ENCODE measurements at regions not wholly inside any gene's neighbourhood (a gene's known extent, or its start where the extent isn't known, plus 50 kb on each side); places are given as distances from the start of the nearest gene placed in this dataset.

DNA sequence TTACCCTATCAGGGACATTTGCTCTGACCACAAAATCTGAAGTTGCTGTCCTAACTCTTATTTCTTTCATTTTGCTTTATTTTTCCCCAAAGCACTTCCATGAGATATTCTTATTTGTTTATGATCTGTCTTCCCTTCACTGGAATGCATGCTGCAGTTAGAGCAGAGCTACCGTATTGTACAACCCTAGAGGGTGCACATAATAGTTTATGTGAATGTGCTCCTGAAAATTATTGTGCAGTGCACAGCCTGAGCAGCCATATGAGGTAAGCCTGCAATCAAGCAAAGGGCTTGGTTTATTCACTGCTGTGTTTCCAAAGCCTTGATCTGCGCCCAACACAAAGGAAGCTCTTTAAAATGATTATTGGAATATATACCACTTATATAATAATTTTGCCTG is 120.3 kb upstream of the CADPS start:
- H3K36me3 Mint-ChIP-seq: no peaks in the 10 kb centered on the region
- H3K9me3 Mint-ChIP-seq: peaks cover 0 to 6% of the 10 kb centered on the region in 2 donors
- no peak overlapping the region for H3K27ac Mint-ChIP-seq
- DNase-seq: no peak
- no peaks in the 10 kb centered on the region for H3K27me3 Mint-ChIP-seq
- no peak for ATAC-seq (replicated peaks)
- H3K4me1 Mint-ChIP-seq: no peaks in the 10 kb centered on the region
- no peak overlapping the region for H3K4me3 Mint-ChIP-seq

DNA sequence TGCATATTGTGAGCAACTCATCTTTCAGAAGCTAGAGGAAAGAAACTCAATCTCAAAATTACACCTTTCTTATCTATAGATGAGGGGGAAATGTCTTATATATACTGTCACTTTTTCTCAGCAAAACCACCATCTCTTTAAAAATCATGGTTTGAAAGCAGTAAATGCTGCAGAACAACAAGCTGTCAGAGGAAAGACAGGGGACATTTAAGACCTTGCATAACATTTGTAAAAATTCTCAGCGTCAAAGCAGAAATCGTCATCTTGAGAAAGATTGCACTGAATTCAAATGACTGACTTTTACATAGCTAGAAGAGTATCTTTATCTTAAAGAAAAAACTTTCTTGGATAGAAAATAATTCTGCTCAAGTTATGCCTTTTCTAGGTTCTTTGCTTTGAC is 122.2 kb upstream of the CADPS start:
- H3K4me1 Mint-ChIP-seq: no peaks in the 10 kb centered on the region
- no peak for DNase-seq
- H3K27ac Mint-ChIP-seq: no peak overlapping the region
- no peak overlapping the region for H3K4me3 Mint-ChIP-seq
- no peaks in the 10 kb centered on the region for H3K36me3 Mint-ChIP-seq
- no peak for ATAC-seq (replicated peaks)
- H3K27me3 Mint-ChIP-seq: no peaks in the 10 kb centered on the region
- peaks cover 0 to 5% of the 10 kb centered on the region in 2 donors for H3K9me3 Mint-ChIP-seq

DNA sequence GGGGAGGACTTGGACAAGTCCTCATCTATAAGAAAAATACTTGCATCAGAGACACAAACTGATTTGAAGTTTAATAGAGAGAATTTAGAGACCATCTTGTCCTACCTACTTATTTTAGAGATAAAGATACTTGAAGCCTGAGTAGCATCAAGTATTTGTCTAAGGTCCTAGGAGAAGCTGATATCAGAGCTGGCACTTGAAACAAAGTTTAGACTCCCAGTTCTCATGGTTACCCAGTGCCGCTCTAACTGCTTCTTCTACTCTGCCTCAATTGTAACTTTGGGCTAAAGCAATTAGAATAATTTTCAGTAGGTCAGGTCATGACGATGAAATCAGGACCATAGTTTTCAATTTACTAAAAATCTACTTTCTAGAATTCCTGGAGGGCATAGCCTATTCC is 123.9 kb upstream of the CADPS start:
- ATAC-seq (replicated peaks): no peak
- Mint-ChIP-seq H3K27ac (no peak overlapping the region), H3K4me1 (no peaks in the 10 kb centered on the region), H3K9me3 (peaks cover 0 to 7% of the 10 kb centered on the region in 2 donors), H3K4me3 (no peak overlapping the region), H3K27me3 (no peaks in the 10 kb centered on the region), H3K36me3 (no peaks in the 10 kb centered on the region)
- no peak for DNase-seq

DNA sequence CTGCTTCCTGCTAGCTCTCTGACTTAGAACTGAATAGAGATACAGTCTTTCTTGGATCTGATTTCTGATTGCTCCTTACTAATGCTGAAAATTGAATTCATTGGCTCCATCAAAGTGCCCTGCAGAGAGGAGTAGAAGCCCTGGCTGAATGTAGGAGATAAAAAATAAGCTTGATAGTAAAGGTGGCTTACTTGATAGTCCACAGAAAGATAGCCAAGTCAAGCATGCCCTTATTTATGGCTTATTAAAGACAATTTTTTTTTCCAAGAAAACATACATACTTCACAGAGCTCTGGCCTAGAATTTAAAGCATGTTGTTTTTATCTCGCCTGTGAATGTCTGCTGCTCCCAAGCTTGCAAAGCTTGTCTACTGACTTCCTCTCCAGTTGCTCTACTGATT is 124.6 kb upstream of the CADPS start:
- DNase-seq: no peak
- Mint-ChIP-seq H3K9me3 (peaks cover 0 to 11% of the 10 kb centered on the region in 2 donors), H3K4me1 (no peaks in the 10 kb centered on the region), H3K27me3 (no peaks in the 10 kb centered on the region), H3K36me3 (no peaks in the 10 kb centered on the region), H3K27ac (no peak overlapping the region), H3K4me3 (no peak overlapping the region)
- no peak for ATAC-seq (replicated peaks)

DNA sequence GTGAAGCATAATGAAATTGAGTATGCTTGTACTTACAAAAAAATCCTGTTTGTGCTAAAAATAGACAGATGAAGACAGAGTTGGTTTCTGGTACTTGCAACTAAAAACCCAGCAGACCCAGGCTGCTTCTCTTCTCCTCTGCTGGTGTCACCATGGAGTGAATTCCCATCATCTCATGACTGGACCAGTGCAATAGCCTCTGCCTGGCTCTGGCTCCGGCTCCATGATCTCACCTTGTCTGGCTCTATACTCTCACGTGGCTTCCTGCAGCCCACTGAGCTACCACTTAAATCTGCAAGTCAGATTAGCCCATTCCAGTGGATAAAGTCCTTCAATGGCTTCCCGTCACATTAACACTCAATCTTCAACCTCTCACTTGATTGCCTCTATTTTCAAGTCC is 129.2 kb upstream of the CADPS start:
- Mint-ChIP-seq H3K9me3 (peaks cover 0 to 9% of the 10 kb centered on the region in 2 donors), H3K27me3 (no peaks in the 10 kb centered on the region), H3K27ac (no peak overlapping the region), H3K4me3 (no peak overlapping the region), H3K4me1 (no peaks in the 10 kb centered on the region), H3K36me3 (no peaks in the 10 kb centered on the region)
- no peak for ATAC-seq (replicated peaks)
- DNase-seq: no peak

DNA sequence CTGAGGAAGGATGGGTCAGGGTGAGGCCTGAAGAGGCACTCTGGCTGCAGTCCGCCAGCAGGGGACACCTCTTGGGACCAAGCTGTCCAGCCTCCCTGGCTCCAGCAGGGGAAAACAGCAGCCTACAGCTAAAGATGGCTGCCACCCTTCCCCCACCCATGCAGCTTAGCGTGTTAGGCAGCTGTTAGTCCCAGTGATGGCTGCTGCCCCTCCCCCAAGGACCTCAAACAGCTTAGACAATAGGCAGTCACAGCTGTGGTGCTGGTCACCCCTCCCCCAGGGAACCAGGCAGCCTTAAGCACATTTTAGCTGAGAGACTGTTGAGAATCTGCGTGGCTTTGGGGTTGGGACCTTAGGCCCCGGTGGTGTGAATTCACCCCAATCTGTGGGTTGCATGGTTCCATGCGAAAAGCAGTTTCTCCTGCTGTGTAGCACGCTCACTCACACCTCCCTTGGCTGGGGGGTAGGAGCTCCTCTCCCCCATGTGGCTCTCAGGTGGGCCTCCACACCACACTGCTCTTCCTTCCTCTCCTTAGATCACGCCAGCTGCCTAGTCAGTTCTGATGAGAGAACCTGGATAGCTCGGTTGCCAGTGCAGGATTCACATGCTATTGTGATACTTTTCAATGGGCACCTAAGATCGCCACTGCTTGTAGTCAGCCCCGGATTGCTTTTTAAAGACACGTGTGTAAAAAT is 140.5 kb upstream of the CADPS start:
- Mint-ChIP-seq H3K9me3 (peaks cover 4% of the 10 kb centered on the region in 2 donors), H3K4me1 (no peaks in the 10 kb centered on the region), H3K36me3 (no peaks in the 10 kb centered on the region), H3K27me3 (no peaks in the 10 kb centered on the region), H3K4me3 (no peak overlapping the region), H3K27ac (no peak overlapping the region)
- no peak for ATAC-seq (replicated peaks)
- no peak for DNase-seq

DNA sequence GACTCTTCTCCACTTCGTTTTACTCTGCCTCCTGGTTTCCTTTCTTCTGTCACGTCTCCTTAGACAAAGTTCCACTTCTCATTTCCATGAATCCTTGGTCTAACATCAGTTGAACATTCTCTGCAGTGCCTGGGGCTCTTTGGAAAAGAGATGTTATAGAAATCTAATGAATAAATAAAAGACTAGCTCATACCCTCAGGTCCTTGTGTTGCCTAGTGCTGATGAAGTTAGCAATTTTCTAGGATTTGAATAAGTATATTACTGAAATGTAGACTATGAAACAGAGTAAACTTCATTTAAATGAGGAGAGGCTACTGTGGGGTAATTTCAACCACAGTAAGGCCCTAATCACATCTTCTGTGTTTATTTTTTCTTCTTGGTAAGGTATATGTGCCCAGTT is 146.9 kb upstream of the CADPS start:
- Mint-ChIP-seq H3K4me1 (no peaks in the 10 kb centered on the region), H3K27ac (no peak overlapping the region), H3K4me3 (no peak overlapping the region), H3K27me3 (no peaks in the 10 kb centered on the region), H3K9me3 (peaks cover 4 to 15% of the 10 kb centered on the region in 2 donors), H3K36me3 (no peaks in the 10 kb centered on the region)
- no peak for DNase-seq
- ATAC-seq (replicated peaks): no peak

DNA sequence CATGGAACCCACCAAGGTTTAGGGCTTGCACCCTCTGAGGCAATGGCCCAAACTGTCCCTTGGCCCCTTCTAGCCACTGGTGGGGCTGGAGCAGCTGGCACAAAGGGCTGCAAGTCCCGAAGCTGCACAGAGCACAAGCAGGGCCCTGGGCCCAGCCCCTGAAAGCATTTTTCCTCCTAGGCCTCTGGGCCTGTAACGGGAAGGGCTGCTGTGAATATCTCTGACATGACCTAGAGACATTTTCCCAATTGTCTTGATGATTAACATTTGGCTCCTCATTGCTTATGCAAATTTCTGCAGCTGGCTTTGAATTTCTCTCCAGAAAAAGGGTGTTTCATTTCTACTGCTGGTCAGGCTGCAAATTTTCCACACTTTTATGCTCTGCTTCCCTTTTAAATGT is 151.5 kb upstream of the CADPS start:
- Mint-ChIP-seq H3K4me3 (no peak overlapping the region), H3K36me3 (no peaks in the 10 kb centered on the region), H3K9me3 (peaks cover 0 to 24% of the 10 kb centered on the region in 2 donors), H3K4me1 (no peaks in the 10 kb centered on the region), H3K27me3 (no peaks in the 10 kb centered on the region), H3K27ac (no peak overlapping the region)
- ATAC-seq (replicated peaks) (no peak), DNase-seq (no peak)

DNA sequence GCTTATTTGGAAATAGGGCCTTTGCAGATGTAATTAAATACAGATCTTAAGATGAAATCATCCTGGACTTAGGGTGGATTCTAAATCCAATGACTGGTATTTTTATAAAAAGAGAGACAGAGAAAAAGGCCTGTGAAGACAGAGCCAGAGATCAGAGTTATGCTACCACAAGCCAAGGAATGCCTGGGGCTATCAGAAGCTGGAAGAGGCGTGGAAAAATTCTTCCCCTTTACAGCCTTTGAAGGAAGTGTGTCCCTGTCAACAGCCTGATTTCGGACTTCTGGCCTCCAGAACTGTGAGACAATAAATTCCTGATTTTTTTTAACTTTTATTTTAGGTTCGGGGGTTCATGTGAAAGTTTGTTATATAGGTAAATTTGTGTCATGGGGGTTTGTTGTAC is 154.1 kb upstream of the CADPS start:
- H3K9me3 Mint-ChIP-seq: peaks cover 0 to 26% of the 10 kb centered on the region in 2 donors
- no peak for ATAC-seq (replicated peaks)
- no peaks in the 10 kb centered on the region for H3K36me3 Mint-ChIP-seq
- DNase-seq: no peak
- H3K27ac Mint-ChIP-seq: no peak overlapping the region
- H3K4me1 Mint-ChIP-seq: no peaks in the 10 kb centered on the region
- H3K4me3 Mint-ChIP-seq: no peak overlapping the region
- no peaks in the 10 kb centered on the region for H3K27me3 Mint-ChIP-seq

DNA sequence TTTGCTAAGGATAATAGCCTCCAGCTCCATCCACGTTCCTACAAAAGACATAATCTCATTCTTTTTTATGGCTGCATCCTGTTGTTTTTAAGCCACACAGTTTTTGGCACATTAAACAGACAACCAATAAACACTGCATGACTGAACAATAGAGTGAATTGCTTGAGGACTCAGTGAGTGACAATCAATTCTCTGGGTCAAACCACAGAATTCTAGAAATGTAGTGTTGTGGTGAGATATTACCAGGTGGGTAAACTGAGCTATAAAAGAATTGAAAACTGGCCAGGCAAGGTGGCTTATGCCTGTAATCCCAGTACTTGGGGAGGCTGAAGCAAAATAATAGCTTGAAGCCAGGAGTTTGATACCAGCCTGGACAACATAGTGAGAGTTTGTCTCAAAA is 154.7 kb upstream of the CADPS start:
- ATAC-seq (replicated peaks) (no peak), DNase-seq (no peak)
- Mint-ChIP-seq H3K9me3 (peaks cover 0 to 26% of the 10 kb centered on the region in 2 donors), H3K4me3 (no peak overlapping the region), H3K27me3 (no peaks in the 10 kb centered on the region), H3K36me3 (no peaks in the 10 kb centered on the region), H3K4me1 (no peaks in the 10 kb centered on the region), H3K27ac (no peak overlapping the region)

DNA sequence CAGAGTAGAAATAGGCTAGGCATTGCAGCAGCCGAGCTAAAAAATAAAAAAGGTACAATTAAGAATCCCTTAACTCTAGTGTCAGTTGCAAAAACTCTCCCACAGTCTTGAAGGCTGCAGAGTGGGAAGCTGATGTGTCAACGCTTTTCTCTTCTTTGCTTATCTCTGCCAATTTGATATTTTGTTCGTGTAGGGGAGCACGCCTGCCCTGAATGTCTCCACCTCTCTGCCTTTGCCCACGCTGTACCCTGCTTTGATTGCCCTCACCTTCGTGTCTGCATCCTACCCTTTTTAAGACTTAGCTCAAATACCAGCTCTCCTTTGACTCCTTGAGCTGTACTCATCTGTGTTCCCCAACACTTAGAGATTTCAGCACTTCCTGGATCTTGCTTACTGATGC is 155.4 kb upstream of the CADPS start:
- Mint-ChIP-seq H3K4me3 (no peak overlapping the region), H3K27ac (no peak overlapping the region), H3K36me3 (no peaks in the 10 kb centered on the region), H3K4me1 (no peaks in the 10 kb centered on the region), H3K9me3 (peaks cover 0 to 20% of the 10 kb centered on the region in 2 donors), H3K27me3 (no peaks in the 10 kb centered on the region)
- no peak for DNase-seq
- ATAC-seq (replicated peaks): no peak

DNA sequence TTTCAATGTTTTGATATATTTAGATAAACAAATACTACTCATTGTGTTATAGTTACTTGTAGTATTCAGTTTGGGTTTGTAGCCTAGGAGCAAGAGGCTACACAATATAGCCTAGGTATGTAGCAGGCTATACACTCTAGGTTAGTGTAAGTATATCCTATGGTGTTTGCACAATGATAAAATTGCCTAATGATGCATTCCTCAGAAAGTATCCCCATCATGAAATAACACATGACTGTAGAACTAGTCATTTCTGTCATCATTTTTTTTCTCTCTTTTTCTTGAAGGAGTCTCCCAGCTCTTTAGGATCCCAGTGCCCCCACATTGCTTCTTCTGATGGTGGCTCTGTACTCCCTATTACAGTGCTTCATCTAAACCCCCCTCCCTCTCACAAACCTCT is 157.7 kb upstream of the CADPS start:
- H3K4me3 Mint-ChIP-seq: no peak overlapping the region
- no peak for ATAC-seq (replicated peaks)
- H3K27me3 Mint-ChIP-seq: no peaks in the 10 kb centered on the region

DNA sequence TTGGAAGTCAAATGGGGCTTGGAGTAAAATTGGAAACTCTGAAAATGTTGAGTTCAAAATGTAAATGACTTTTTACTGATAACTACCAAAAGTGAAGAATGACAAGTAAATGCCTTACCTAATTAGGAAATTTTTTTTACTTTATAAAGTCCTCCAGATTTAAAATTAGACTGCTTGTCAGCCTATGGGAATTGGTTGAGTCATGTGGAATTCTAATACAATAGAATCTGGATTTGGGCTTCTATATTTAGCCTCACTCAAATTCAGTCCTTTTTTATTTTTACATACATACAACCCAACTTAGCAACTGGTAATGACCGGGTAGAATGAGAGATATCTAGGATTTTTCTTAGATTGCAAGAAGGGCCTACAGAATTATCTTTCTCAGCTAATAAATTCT is 158.9 kb upstream of the CADPS start:
- no peak for DNase-seq
- no peaks in the 10 kb centered on the region for H3K4me1 Mint-ChIP-seq
- H3K27ac Mint-ChIP-seq: no peak overlapping the region
- no peaks in the 10 kb centered on the region for H3K27me3 Mint-ChIP-seq
- H3K36me3 Mint-ChIP-seq: no peaks in the 10 kb centered on the region
- ATAC-seq (replicated peaks): no peak
- H3K9me3 Mint-ChIP-seq: peaks cover 0 to 13% of the 10 kb centered on the region in 2 donors
- H3K4me3 Mint-ChIP-seq: no peak overlapping the region

More for the DNA sequence above, 157.7 kb upstream of the CADPS start:
- Mint-ChIP-seq H3K4me1 (no peaks in the 10 kb centered on the region), H3K9me3 (peaks cover 0 to 13% of the 10 kb centered on the region in 2 donors), H3K36me3 (no peaks in the 10 kb centered on the region), H3K27ac (no peak overlapping the region)
- DNase-seq: no peak

DNA sequence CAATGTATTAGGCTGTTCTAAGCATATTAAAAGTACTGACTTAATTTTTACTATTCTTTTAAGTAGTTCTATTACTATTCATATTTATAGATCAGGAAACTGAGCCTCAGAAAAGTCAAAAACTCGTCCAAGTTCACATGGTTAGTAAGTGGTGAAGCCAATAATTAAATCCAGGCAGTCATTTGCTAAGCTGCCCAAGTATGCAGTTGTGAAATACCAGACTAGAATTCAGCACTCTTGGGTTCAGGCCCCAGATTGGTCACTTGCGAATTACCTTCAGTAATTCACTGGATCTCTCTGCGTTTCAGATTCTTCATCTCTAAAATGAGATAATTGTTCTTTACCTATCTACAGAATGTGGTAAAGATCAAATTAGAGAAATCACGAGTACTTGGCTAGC is 161.9 kb upstream of the CADPS start:
- ATAC-seq (replicated peaks) (no peak), DNase-seq (no peak)
- no peaks in the 10 kb centered on the region for H3K4me1 Mint-ChIP-seq
- H3K9me3 Mint-ChIP-seq: peaks cover 0 to 7% of the 10 kb centered on the region in 2 donors
- H3K36me3 Mint-ChIP-seq: no peaks in the 10 kb centered on the region
- no peak overlapping the region for H3K4me3 Mint-ChIP-seq
- H3K27ac Mint-ChIP-seq: no peak overlapping the region
- no peaks in the 10 kb centered on the region for H3K27me3 Mint-ChIP-seq

DNA sequence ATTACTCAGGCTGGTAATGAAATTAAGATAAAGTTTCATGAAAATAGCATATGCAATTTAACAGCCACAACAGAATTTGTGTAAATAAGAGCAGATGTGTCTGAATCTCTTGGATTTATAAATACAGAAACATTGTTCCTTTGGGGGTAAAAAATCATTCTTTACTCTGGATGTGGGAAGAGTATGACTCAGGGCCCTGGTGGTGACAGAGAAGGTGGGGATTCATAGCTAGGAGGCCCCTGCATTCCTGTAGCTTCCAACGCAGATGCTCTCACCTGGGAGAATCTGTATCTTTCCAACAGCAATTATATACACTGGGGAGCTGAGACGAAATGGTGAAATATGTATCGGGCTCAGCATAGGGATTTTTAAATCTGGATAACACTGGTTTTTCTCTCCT is 167.6 kb upstream of the CADPS start:
- Mint-ChIP-seq H3K27me3 (no peaks in the 10 kb centered on the region), H3K27ac (no peak overlapping the region), H3K36me3 (no peaks in the 10 kb centered on the region), H3K4me1 (peaks cover 0 to 2% of the 10 kb centered on the region in 2 donors), H3K9me3 (peaks cover 5% of the 10 kb centered on the region in 2 donors), H3K4me3 (no peak overlapping the region)
- DNase-seq: no peak
- ATAC-seq (replicated peaks): no peak

DNA sequence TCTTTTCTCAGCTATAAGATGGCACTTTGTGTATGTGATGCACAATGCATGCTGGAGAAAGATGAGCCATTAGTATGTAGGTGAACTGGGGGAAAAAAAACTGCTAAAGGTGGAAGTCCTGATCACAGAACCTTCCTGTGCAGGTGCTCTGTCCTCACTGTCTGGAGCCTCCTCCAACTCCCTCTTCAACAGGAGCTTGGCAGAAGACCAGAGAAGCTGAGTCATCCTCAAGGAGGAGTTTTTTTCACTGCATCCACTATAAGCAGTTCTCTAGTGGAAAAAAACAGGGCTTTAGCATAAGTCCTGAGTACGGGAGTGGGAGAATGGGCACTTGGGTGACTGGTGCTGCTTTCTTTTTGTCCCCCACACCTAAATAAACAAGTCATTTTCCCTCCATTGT is 168.4 kb upstream of the CADPS start:
- H3K36me3 Mint-ChIP-seq: no peaks in the 10 kb centered on the region
- H3K27ac Mint-ChIP-seq: no peak overlapping the region
- H3K4me3 Mint-ChIP-seq: no peak overlapping the region
- no peak for DNase-seq
- no peaks in the 10 kb centered on the region for H3K27me3 Mint-ChIP-seq
- peaks cover 5% of the 10 kb centered on the region in 2 donors for H3K9me3 Mint-ChIP-seq
- H3K4me1 Mint-ChIP-seq: peaks cover 0 to 2% of the 10 kb centered on the region in 2 donors
- ATAC-seq (replicated peaks): no peak

Data from stimulated activated naive B cell treated with anti-CD40 and anti-IgM and Interleukin-4, amounts not matched to agents 10 μg/mL and 1 μg/mL and 100 μg/mL, for 72 hours (primary cell).